ENCODE measurements at regions not wholly inside any gene's neighbourhood (a gene's known extent, or its start where the extent isn't known, plus 50 kb on each side); places are given as distances from the start of the nearest gene placed in this dataset.

DNA sequence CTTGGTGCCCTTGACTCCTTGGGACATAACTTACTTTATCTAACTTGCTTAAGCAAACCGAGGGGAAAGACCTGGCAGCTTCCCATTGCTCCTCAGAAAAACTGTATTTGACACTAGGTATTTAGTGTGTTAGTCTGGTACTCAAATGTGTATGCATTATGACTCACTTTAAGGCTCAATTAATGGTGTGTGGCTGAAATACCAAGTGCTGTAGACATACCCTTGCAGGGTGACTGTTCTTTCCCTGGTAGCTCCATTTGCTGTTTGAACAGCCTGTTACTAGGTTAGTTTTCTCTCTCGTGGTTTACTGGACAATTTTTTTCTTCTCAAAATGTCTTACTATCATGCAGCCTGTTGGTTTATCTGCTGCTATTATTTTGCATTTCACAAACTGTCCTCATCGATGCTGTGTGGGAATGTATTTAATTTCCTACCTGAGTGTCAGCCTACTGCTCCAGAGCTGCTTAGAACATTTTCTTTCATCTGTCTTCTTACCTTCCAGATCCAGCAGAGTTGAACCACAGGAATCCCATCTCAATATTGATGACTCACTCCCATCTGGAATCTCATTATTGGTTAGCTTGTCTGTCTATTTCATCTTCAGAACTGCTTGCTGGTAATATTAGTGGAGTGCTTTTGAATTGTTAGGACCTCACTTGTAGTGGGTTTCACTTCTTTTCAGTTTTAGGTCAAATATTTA is 158.0 kb upstream of the FAT1 start:
- peak overlapping the region; percentile 53 for H3K27ac ChIP-seq
- peak; percentile 26 for DNase-seq (ENCODE audit: low read depth, low spot score)

DNA sequence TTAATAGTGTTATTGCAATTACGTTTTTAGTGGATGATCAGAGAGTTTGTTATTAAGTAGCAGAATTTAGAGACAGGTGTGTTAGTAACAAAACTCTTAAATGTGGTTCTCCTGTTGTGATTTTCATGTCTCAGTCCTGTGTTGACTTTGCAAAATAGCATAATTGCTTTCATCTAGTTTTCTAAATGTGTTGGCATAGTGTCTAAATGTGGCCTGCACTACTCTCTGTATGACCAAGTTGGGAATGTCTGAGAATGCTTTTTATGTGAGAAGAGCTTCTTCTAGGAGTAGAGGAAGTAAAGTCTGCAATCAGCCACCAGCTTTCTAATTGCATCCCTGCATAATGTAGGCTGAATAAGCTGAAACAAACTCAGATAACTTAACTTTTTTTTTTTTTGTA is 158.6 kb upstream of the FAT1 start:
- peak overlapping the region; percentile 53 for H3K27ac ChIP-seq
- no peak for DNase-seq (ENCODE audit: low read depth, low spot score)

- DNase-seq (ENCODE audit: low read depth, low spot score) = no peak
- H3K27ac ChIP-seq = no peak overlapping the region
These were observed 161.6 kb upstream of the FAT1 start for GRCh38 chr4:186885289-186885688.

DNA sequence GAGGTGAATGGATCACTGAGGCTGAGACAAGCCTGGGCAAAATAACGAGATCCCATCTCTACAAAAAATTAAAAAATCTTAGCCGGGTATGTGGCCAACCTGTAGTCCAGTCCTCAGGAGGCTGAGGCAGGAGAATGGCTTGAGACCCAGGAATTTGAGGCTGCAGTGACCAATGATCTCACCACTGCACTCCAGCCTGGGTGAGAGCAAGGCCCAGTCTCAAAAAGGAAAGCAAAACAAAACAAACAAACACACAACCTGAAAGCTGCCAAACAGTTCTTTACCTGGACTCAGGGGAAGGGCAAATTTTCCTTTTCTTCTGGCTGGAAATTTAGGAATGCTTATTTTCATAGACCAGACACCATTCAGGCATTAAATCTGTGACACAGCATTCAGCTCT is 163.1 kb upstream of the FAT1 start:
- peak overlapping the region; percentile 77 for H3K27ac ChIP-seq
- DNase-seq (ENCODE audit: low read depth, low spot score) = no peak

- peak overlapping the region; percentile 77 for H3K27ac ChIP-seq
These were observed 163.6 kb upstream of the FAT1 start for GRCh38 chr4:186887291-186887700.

DNA sequence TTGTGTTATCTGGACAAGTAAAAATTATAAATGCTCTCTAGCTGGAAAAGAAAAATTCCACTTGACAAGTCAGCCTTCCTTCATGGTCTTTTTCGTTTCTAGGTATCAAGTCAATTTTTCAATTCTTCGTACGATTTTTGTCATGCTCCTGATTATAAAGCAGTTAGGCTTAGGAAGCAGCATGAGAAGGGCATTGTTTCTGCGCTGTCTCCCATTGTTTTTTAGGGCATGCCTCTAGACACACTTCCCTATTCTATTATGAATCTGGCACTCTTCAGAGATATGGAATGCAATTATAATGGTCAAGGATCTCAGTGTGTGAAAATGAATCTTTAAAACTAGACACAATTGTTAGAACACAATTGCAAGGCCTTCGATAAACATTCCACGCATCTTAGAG is 164.1 kb upstream of the FAT1 start:
- DNase-seq (ENCODE audit: low read depth, low spot score) = no peak
- peak overlapping the region; percentile 77 for H3K27ac ChIP-seq

More at GRCh38 chr4:186887291-186887700, 163.6 kb upstream of the FAT1 start:
- no peak for DNase-seq (ENCODE audit: low read depth, low spot score)

- no peak overlapping the region for H3K27ac ChIP-seq
- DNase-seq (ENCODE audit: low read depth, low spot score) = no peak
These were observed 166.4 kb upstream of the FAT1 start for GRCh38 chr4:186889876-186890643.

DNA sequence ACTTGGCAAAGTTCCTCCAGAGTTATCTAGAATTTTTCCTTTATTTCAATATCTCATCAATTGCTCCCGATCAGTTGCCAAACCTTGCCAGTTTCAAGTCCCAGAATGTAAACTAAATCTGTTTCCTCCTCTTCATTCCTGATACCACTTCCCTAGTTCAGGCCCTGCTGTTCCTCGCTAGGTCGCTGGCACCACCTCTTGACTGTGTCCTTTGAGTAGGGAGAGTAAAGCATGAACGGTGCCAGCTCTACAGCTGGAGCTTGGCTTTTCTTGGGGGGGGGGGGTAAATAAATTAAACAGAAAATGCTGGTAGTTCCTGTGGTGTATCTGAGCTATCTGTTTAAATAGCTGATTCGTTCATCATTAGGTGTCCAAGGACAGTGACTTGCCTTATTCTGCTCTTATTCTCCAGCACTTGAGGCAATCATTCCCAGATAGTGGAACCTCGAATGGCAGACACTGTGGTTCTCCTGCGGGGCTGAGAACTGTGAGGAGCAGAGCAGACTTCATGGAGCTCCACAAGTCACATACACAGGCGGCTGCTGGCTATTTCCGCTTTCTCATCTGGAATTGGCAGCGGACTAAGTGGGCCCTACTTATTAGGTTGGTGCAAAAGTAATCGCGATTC is 168.3 kb upstream of the FAT1 start:
- no peak overlapping the region for H3K27ac ChIP-seq
- DNase-seq (ENCODE audit: low read depth, low spot score) = no peak

- no peak overlapping the region for H3K27ac ChIP-seq
- DNase-seq (ENCODE audit: low read depth, low spot score) = no peak
These were observed 174.7 kb upstream of the FAT1 start for GRCh38 chr4:186898367-186898766.

DNA sequence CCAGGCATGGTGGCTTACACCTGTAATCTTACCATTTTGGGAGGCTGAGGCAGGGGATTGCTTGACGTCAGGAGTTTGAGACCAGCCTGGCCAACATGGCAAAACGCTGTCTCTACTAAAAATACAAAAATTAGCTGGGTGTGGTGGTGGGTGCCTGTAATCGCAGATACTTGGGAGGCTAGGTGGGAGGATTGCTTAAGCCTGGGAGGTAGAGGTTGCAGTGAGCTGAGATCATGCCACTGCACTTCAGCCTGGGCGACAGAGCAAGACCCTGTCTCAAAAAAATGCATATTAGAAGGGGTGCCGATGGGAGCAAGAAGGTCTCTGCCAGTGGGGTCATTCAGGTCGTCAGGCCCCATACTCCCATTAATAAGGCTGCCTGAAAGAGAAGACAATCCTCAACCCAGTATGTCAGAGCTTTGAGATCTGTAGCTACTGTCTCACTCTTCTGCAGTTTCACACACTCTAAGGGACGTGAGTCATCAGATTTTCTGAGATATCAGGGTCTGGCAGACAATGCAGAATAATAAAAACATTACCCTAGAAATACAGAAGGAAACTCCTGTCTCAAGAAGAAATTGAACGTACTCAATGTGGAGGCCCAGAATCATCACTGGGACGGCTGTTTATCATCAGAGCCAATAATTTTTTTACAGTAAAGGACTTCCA is 176.7 kb upstream of the FAT1 start:
- no peak overlapping the region for H3K27ac ChIP-seq
- no peak for DNase-seq (ENCODE audit: low read depth, low spot score)

- DNase-seq (ENCODE audit: low read depth, low spot score) = no peak
- no peak overlapping the region for H3K27ac ChIP-seq
These were observed 177.3 kb upstream of the FAT1 start for GRCh38 chr4:186900984-186901383.

DNA sequence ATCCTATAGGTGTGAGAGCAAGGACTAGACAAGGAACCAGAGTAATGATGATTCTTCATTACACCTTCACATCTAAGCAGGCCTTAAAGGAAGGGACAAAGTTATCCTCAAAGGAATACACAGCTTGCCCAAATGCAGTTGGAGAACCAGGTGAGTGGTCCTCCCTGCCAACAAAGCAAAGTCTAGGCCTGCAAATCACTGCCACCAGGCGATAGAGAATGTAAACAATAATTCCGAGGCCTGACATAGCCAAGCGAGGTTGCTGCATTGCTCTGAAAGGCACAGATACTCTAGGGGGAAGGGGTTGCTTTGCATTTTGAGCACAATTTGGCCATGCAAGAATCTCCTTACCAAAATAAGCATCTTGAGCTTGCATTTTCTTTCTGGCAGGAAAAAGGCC is 178.2 kb upstream of the FAT1 start:
- DNase-seq (ENCODE audit: low read depth, low spot score) = no peak
- H3K27ac ChIP-seq = no peak overlapping the region

GRCh38 chr4:186902361-186902760 is 178.7 kb upstream of the FAT1 start:
- DNase-seq (ENCODE audit: low read depth, low spot score) = no peak
- H3K27ac ChIP-seq = no peak overlapping the region

- peak overlapping the region; percentile 22 for H3K27ac ChIP-seq
- no peak for DNase-seq (ENCODE audit: low read depth, low spot score)
These were observed 180.4 kb upstream of the FAT1 start for GRCh38 chr4:186904101-186904500.

DNA sequence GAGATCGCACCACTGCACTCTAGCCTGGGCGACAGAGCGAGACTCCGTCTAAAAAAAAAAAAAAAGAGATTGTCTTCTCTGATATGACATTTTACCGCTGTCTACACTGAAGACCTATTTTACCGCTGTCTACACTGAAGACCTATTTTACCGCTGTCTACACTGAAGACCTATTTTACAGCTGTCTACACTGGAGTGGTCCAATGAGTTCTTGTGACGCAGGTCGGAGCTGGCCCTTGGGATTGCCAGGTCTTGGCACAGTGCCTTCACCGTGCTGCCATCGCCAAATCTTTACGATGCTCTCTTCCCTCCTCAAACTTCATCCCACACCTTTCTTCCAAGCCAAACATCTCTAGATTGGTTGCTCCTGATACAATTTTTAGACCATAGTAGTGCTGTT is 183.1 kb upstream of the FAT1 start:
- DNase-seq (ENCODE audit: low read depth, low spot score) = no peak

DNA sequence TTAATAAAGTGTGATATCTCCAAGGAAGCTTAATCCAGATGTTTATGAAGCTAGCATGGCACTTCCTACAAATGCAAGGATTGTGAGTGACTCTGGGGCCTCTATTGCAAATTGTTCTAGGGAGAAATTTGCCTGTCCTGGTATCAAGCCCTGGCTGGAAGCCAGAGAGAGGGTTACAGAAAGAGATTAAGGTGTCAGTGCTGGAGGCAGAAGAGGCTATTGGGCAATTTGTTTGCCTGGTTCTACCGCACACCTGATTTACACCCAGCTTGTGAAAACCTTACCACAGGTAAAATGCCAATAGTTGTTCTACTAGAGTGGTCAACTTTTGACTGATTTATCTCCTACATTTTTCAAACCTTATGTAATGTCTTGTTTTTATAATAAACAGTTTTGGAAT is 186.7 kb upstream of the FAT1 start:
- no peak for DNase-seq (ENCODE audit: low read depth, low spot score)
- no peak overlapping the region for H3K27ac ChIP-seq

More for the DNA sequence above, 183.1 kb upstream of the FAT1 start:
- no peak overlapping the region for H3K27ac ChIP-seq

DNA sequence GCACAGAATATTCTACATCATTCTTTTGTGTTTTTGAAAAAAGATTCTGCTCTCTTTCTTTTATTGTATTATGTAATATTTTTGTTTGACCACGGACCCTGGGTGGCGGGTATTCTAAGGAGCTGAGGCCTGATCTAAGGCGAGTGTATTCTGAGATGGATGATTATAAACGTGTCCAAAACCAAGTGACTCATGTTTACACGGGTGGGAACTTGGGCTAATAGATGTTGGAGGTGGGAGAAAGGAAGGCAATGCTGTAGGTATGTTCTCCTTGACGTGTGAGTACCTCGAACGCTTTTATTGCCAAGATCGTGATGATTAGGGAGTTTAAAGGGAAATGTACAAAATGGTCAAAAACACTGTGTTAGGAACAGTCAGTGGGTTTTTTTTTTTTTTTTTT is 188.9 kb upstream of the FAT1 start:
- no peak overlapping the region for H3K27ac ChIP-seq
- no peak for DNase-seq (ENCODE audit: low read depth, low spot score)

GRCh38 chr4:186915816-186916215 is 192.2 kb upstream of the FAT1 start:
- no peak overlapping the region for H3K27ac ChIP-seq
- no peak for DNase-seq (ENCODE audit: low read depth, low spot score)

DNA sequence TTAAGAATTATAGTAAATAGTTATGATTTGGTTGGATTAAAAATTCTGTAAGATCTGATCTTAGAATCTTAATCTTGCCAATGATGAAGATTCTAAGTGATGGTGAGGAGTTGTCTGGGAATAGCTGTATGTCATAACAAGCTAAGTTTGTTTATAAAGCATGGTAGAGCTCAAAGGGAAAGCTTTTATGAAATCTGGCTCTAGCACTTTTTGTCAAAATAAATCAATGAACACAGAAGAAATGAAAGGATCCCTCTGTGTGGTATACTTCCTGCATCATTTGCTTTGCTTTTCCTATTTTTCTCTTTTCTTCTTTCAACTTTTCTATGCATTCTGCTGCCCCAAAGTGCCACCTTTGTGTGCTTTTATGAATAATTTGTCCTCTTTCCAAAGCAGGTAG is 193.5 kb upstream of the FAT1 start:
- no peak for DNase-seq (ENCODE audit: low read depth, low spot score)
- no peak overlapping the region for H3K27ac ChIP-seq

- no peak overlapping the region for H3K27ac ChIP-seq
- DNase-seq (ENCODE audit: low read depth, low spot score) = no peak
These were observed 194.8 kb upstream of the FAT1 start for GRCh38 chr4:186918466-186918865.

GRCh38 chr4:186919340-186919739 is 195.7 kb upstream of the FAT1 start:
- H3K27ac ChIP-seq = peak overlapping the region; percentile 88
- DNase-seq (ENCODE audit: low read depth, low spot score) = no peak
